Memory B cell (primary cell): ENCODE measurements at regions not wholly inside any gene's neighbourhood (a gene's known extent, or its start where the extent isn't known, plus 50 kb on each side); places are given as distances from the start of the nearest gene placed in this dataset.
"Not testable (repeated sequence)": the region's sequence is repeated elsewhere in the genome, so short reads cannot be mapped to it uniquely, and the experiment has no call there.

ENCODE experiments used
- ATAC-seq: fragments of 150-1000 bp; cut with Tn5 transposase; 2 replicates; pipeline ENCODE4 v1.10.0; 2021; ENCODE audit warnings: low read depth, mild to moderate bottlenecking, moderate library complexity
- DNase-seq, 2 donors: peaks; one replicate each; pipeline ENCODE4 v3.0.0; 2022; ENCODE audit warnings: low spot score in 2 of 2
- H3K27ac Mint-ChIP-seq: one replicate; pipeline ENCODE4 v1.8.0; 2022; ENCODE audit warnings: mild to moderate bottlenecking, moderate library complexity, mixed read lengths
- H3K27me3 Mint-ChIP-seq: one replicate; pipeline ENCODE4 v1.8.0; 2022; ENCODE audit warnings: mixed read lengths
- H3K36me3 Mint-ChIP-seq: one replicate; pipeline ENCODE4 v1.8.0; 2022; ENCODE audit warnings: mild to moderate bottlenecking, mixed read lengths
- H3K4me1 Mint-ChIP-seq: one replicate; pipeline ENCODE4 v1.8.0; 2022; ENCODE audit warnings: mixed read lengths
- H3K4me3 Mint-ChIP-seq: one replicate; pipeline ENCODE4 v1.8.0; 2022; ENCODE audit warnings: mild to moderate bottlenecking, moderate library complexity, mixed read lengths
- H3K9me3 Mint-ChIP-seq: one replicate; pipeline ENCODE4 v1.8.0; 2022; ENCODE audit warnings: mixed read lengths

- H3K4me1 Mint-ChIP-seq: peaks cover 23% of the 10 kb centered on the region
- H3K27me3 Mint-ChIP-seq: no peaks in the 10 kb centered on the region
- H3K4me3 Mint-ChIP-seq: no peak overlapping the region
- peaks cover 7% of the 10 kb centered on the region for H3K9me3 Mint-ChIP-seq
- DNase-seq: no peak
- peaks cover 4% of the 10 kb centered on the region for H3K36me3 Mint-ChIP-seq
- no peak for ATAC-seq
- no peak overlapping the region for H3K27ac Mint-ChIP-seq
Observed at GRCh38 chr4:56181140-56181953, 205.9 kb downstream of the AASDH start.

GRCh38 chr4:56169061-56169460 is 218.2 kb downstream of the AASDH start:
- no peak for DNase-seq
- peaks cover 8% of the 10 kb centered on the region for H3K27me3 Mint-ChIP-seq
- H3K9me3 Mint-ChIP-seq: peaks cover 13% of the 10 kb centered on the region
- H3K4me3 Mint-ChIP-seq: no peak overlapping the region
- H3K36me3 Mint-ChIP-seq: peaks cover 2% of the 10 kb centered on the region
- ATAC-seq: no peak
- peaks cover 2% of the 10 kb centered on the region for H3K4me1 Mint-ChIP-seq
- H3K27ac Mint-ChIP-seq: no peak overlapping the region

GRCh38 chr4:56164907-56165306 is 216.2 kb downstream of the CEP135 start:
- ATAC-seq: no peak

GRCh38 chr4:56160636-56161035 is 211.9 kb downstream of the CEP135 start:
- ATAC-seq: no peak
- Mint-ChIP-seq H3K4me3 (no peak overlapping the region), H3K4me1 (no peaks in the 10 kb centered on the region), H3K27ac (no peak overlapping the region), H3K36me3 (no peaks in the 10 kb centered on the region), H3K9me3 (no peaks in the 10 kb centered on the region), H3K27me3 (peaks cover 5% of the 10 kb centered on the region)
- DNase-seq: no peak

More at GRCh38 chr4:56164907-56165306, 216.2 kb downstream of the CEP135 start:
- Mint-ChIP-seq H3K27me3 (peaks cover 5% of the 10 kb centered on the region), H3K36me3 (peaks cover 2% of the 10 kb centered on the region), H3K9me3 (peaks cover 11% of the 10 kb centered on the region), H3K4me3 (no peak overlapping the region), H3K27ac (no peak overlapping the region), H3K4me1 (no peaks in the 10 kb centered on the region)
- DNase-seq: no peak

- Mint-ChIP-seq H3K9me3 (no peaks in the 10 kb centered on the region), H3K4me1 (no peaks in the 10 kb centered on the region)
- ATAC-seq: no peak
Observed at GRCh38 chr4:56158483-56158882, 209.7 kb downstream of the CEP135 start.

DNA sequence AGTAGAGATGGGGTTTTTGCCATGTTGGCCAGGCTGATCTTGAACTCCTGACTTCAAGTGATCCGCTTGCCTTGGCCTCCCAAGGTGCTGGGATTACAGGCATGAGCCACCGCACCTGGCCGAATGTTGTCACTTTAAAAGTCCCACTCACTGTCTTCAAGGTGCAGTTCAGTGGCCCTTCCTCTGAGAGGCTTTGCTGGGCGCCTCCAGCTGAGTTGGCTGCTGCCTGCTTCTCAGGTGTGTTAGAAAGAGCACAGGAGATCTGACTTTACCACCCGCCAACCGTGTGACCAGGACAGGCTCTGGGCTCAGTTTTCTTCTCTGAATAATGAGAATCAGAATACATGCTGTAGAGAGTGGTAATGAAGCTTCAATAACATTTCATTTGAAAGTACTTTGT is 207.4 kb downstream of the CEP135 start:
- no peak overlapping the region for H3K4me3 Mint-ChIP-seq
- no peaks in the 10 kb centered on the region for H3K36me3 Mint-ChIP-seq
- H3K4me1 Mint-ChIP-seq: no peaks in the 10 kb centered on the region
- H3K9me3 Mint-ChIP-seq: no peaks in the 10 kb centered on the region
- peaks cover 7% of the 10 kb centered on the region for H3K27me3 Mint-ChIP-seq
- DNase-seq: no peak
- ATAC-seq: no peak
- no peak overlapping the region for H3K27ac Mint-ChIP-seq

More at GRCh38 chr4:56158483-56158882, 209.7 kb downstream of the CEP135 start:
- peaks cover 5% of the 10 kb centered on the region for H3K27me3 Mint-ChIP-seq
- no peaks in the 10 kb centered on the region for H3K36me3 Mint-ChIP-seq
- H3K27ac Mint-ChIP-seq: no peak overlapping the region
- no peak overlapping the region for H3K4me3 Mint-ChIP-seq
- DNase-seq: no peak

DNA sequence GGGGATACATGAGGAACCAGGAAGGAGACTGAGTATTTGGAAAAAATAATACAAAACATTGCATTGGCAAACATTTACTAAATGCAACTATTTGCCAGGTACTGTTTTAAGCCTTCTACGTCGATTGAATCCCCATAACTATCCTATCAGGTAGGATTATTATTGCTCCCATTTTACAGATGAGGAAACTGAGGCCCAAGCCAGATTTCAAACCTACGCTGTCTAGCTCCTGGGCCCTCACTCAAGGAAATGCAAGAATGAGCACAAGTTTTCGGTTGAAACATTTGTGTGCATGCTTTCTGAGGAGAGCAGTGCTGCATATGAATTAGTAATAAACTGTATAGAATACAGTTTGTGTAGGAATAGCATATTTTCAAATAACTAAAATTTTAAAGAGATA is 206.7 kb downstream of the CEP135 start:
- DNase-seq: no peak
- H3K4me3 Mint-ChIP-seq: no peak overlapping the region
- no peaks in the 10 kb centered on the region for H3K9me3 Mint-ChIP-seq
- peaks cover 7% of the 10 kb centered on the region for H3K27me3 Mint-ChIP-seq
- H3K27ac Mint-ChIP-seq: no peak overlapping the region
- no peak for ATAC-seq
- H3K4me1 Mint-ChIP-seq: no peaks in the 10 kb centered on the region
- no peaks in the 10 kb centered on the region for H3K36me3 Mint-ChIP-seq

- DNase-seq (no peak), ATAC-seq (no peak)
- no peak overlapping the region for H3K27ac Mint-ChIP-seq
- H3K36me3 Mint-ChIP-seq: no peaks in the 10 kb centered on the region
- no peaks in the 10 kb centered on the region for H3K4me1 Mint-ChIP-seq
- H3K27me3 Mint-ChIP-seq: peaks cover 7% of the 10 kb centered on the region
- H3K4me3 Mint-ChIP-seq: no peak overlapping the region
- no peaks in the 10 kb centered on the region for H3K9me3 Mint-ChIP-seq
Observed at GRCh38 chr4:56149591-56149990, 200.8 kb downstream of the CEP135 start.

- ATAC-seq: no peak
- H3K4me1 Mint-ChIP-seq: no peaks in the 10 kb centered on the region
- DNase-seq: no peak
- H3K9me3 Mint-ChIP-seq: no peaks in the 10 kb centered on the region
- no peak overlapping the region for H3K4me3 Mint-ChIP-seq
- no peak overlapping the region for H3K27ac Mint-ChIP-seq
- H3K27me3 Mint-ChIP-seq: peaks cover 3% of the 10 kb centered on the region
- H3K36me3 Mint-ChIP-seq: no peaks in the 10 kb centered on the region
Observed at GRCh38 chr4:56148428-56148827, 199.7 kb downstream of the CEP135 start.

DNA sequence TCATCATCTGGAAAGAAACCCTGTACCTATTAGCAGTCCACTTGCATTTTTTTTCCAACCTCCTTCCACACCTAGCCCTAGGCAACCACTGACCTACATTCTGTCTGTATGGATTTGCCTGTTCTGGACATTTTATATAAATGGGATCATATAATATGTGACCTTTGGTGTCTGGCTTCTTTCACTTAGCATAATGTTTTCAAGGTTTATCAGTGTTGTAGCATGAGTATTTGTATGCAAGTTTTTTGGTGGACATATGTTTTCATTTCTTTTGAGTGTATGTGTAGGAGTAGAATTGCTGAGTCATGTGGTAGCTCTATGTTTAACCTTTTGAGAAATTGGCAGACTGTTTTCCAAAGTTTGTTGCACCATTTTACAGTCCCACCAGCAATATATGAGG is 198.6 kb downstream of the CEP135 start:
- Mint-ChIP-seq H3K27me3 (peaks cover 2% of the 10 kb centered on the region), H3K4me1 (no peaks in the 10 kb centered on the region), H3K36me3 (no peaks in the 10 kb centered on the region), H3K4me3 (no peak overlapping the region), H3K9me3 (no peaks in the 10 kb centered on the region), H3K27ac (no peak overlapping the region)
- no peak for ATAC-seq
- no peak for DNase-seq

DNA sequence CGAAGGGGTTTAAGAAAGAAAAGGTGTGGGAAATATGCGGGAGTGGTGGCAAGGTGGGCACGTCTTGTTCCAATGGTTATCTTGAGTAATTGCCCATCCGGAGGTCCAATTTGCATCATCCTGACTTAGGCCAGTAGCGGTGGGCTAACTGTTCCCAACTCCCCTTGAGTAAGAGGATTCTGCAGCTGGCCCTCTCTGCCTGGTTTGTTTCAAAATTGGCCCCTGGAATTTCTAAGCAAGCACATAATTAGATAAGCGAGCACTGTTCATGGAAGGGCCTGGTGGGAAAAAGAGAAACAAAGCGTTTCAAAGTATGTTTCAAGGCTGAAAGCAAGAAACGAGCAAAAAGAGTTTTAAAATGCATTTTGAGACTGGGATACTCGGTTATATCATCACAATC is 198.2 kb downstream of the CEP135 start:
- ATAC-seq: no peak
- Mint-ChIP-seq H3K36me3 (no peaks in the 10 kb centered on the region), H3K4me1 (no peaks in the 10 kb centered on the region), H3K9me3 (no peaks in the 10 kb centered on the region), H3K27me3 (peaks cover 2% of the 10 kb centered on the region), H3K27ac (no peak overlapping the region), H3K4me3 (no peak overlapping the region)
- DNase-seq: no peak

GRCh38 chr4:56142088-56142487 is 193.3 kb downstream of the CEP135 start:
- Mint-ChIP-seq H3K4me3 (no peak overlapping the region), H3K4me1 (no peaks in the 10 kb centered on the region), H3K36me3 (no peaks in the 10 kb centered on the region), H3K27ac (no peak overlapping the region), H3K9me3 (no peaks in the 10 kb centered on the region), H3K27me3 (peaks cover 2% of the 10 kb centered on the region)
- ATAC-seq: no peak
- DNase-seq: no peak

GRCh38 chr4:56139241-56139827 is 190.6 kb downstream of the CEP135 start:
- Mint-ChIP-seq H3K4me3 (no peak overlapping the region), H3K27ac (no peak overlapping the region), H3K4me1 (no peaks in the 10 kb centered on the region), H3K27me3 (no peaks in the 10 kb centered on the region), H3K36me3 (no peaks in the 10 kb centered on the region), H3K9me3 (no peaks in the 10 kb centered on the region)
- DNase-seq (no peak), ATAC-seq (no peak)

DNA sequence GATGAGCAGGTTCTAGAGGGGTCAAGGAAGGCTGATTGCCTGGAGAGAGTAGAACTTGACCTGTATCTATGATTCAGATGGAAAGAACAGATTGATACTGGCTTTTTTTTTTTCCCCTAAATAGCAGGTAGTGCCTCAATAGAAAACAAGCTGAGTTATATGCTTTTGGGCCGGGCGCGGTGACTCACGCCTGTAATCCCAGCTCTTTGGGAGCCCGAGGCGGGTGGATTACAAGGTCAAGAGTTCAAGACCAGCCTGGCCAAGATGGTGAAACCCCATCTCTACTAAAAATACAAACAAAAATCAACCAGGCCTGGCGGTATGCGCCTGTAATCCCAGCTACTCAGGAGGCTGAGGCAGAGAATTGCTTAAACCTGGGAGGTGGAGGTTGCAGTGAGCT is 186.1 kb downstream of the CEP135 start:
- not testable (repeated sequence) for H3K27me3 Mint-ChIP-seq, DNase-seq, H3K27ac Mint-ChIP-seq, ATAC-seq, H3K9me3 Mint-ChIP-seq, H3K4me3 Mint-ChIP-seq, H3K36me3 Mint-ChIP-seq, H3K4me1 Mint-ChIP-seq

DNA sequence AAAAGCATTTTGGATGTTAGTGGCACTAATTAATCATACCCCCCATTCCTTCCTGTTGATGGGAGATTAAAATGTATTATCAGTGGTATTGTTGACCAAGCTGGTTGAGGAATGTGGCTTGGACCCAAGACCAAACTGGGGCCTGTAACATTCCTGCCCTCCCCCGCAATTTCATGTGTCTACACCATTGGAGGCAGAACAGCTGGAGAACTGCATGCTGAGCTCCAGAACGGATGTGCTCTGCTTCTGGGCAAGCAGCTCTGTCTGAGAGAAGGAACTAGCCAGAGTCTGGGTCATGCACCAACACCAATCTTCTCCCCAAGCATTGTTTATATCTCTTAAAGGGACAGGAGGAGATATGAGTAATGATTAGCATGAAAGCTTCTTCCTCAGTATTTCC is 185.5 kb downstream of the CEP135 start:
- ATAC-seq: no peak

More for the DNA sequence above, 185.5 kb downstream of the CEP135 start:
- Mint-ChIP-seq H3K4me1 (peaks cover 6% of the 10 kb centered on the region), H3K27me3 (peaks cover 1% of the 10 kb centered on the region), H3K9me3 (no peaks in the 10 kb centered on the region), H3K4me3 (no peak overlapping the region), H3K36me3 (no peaks in the 10 kb centered on the region), H3K27ac (no peak overlapping the region)
- no peak for DNase-seq
